ENCODE measurements at regions not wholly inside any gene's neighbourhood (a gene's known extent, or its start where the extent isn't known, plus 50 kb on each side); places are given as distances from the start of the nearest gene placed in this dataset.

DNA sequence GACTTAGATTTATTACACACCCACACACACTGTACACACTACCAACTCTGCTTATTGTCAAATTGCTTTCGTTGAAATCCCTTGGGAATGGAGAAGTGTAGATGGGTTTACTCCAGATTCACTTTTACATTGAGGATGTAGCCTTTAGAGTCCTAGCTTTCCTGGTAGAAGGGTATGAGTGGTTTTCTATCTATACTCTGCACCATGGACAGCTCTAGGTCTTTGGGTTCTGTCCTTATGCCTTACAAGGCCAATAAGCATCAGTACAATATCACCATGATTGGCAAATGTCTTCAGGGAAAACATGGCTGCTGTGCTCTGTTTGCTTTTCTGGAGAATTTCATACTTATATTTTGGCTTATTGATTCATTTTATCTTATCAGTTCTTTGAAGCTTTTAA is 1063.9 kb downstream of the SLC6A15 start:
- Histone ChIP-seq H3K27me3 (ENCODE audit: insufficient read depth, low read depth, severe bottlenecking) (no peaks in the 10 kb centered on the region), H3K27ac (no peak overlapping the region), H3K4me3 (ENCODE audit: low read depth, low read length) (no peak overlapping the region), H3K36me3 (no peaks in the 10 kb centered on the region), H3K9me3 (ENCODE audit: severe bottlenecking) (no peaks in the 10 kb centered on the region)
- no peak for DNase-seq
- TF ChIP-seq, protein P1, sequence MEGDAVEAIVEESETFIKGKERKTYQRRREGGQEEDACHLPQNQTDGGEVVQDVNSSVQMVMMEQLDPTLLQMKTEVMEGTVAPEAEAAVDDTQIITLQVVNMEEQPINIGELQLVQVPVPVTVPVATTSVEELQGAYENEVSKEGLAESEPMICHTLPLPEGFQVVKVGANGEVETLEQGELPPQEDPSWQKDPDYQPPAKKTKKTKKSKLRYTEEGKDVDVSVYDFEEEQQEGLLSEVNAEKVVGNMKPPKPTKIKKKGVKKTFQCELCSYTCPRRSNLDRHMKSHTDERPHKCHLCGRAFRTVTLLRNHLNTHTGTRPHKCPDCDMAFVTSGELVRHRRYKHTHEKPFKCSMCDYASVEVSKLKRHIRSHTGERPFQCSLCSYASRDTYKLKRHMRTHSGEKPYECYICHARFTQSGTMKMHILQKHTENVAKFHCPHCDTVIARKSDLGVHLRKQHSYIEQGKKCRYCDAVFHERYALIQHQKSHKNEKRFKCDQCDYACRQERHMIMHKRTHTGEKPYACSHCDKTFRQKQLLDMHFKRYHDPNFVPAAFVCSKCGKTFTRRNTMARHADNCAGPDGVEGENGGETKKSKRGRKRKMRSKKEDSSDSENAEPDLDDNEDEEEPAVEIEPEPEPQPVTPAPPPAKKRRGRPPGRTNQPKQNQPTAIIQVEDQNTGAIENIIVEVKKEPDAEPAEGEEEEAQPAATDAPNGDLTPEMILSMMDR (IDR thresholded peaks at IDR 0.05; ENCODE audit: low read depth, low read length) = no peak

DNA sequence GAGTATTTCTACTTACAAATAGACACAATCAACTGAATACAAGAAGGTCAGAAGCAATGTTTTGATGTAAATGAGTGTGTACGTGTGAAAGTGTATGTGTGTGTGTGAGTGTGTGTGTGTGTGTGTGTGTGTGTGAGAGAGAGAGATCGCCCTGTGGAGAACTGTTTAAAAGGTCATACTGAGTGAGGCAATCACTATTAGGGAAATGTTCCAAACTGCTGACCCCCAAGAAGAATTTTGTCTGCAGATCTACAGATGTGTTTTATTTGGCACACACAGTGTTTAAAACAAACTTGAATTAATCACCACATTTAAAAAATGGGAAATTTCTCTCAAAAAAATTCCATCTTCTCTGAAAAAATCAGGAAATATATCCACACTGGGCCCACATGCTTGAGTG is 1069.1 kb downstream of the SLC6A15 start:
- no peaks in the 10 kb centered on the region for H3K27me3 ChIP-seq (ENCODE audit: insufficient read depth, low read depth, severe bottlenecking)
- H3K36me3 ChIP-seq = no peaks in the 10 kb centered on the region
- TF ChIP-seq, protein P1 (IDR thresholded peaks at IDR 0.05; ENCODE audit: low read depth, low read length) = no peak
- no peaks in the 10 kb centered on the region for H3K9me3 ChIP-seq (ENCODE audit: severe bottlenecking)
- H3K27ac ChIP-seq = no peak overlapping the region
- DNase-seq = no peak
- no peak overlapping the region for H3K4me3 ChIP-seq (ENCODE audit: low read depth, low read length)

DNA sequence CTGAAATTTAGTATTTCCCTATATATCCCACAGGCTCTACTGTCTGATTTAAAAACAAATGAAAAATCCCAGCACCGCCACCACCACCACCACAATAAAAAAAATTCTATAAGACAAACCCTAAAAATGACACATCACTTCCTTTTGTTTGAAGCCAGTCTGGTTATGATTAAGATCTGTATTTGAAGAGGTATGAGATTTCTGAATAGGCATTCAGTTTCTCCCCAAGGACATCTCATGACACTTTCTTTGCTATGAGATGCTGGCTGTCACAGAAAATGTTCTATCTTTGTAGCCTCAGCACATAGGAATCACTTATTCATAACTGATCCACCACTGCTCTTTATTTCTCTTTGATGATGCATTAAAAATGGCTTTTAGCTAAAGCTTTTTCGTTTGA is 1071.0 kb downstream of the SLC6A15 start:
- no peaks in the 10 kb centered on the region for H3K9me3 ChIP-seq (ENCODE audit: severe bottlenecking)
- no peak overlapping the region for H3K4me3 ChIP-seq (ENCODE audit: low read depth, low read length)
- TF ChIP-seq, protein P1 (IDR thresholded peaks at IDR 0.05; ENCODE audit: low read depth, low read length) = no peak
- no peaks in the 10 kb centered on the region for H3K27me3 ChIP-seq (ENCODE audit: insufficient read depth, low read depth, severe bottlenecking)
- no peak overlapping the region for H3K27ac ChIP-seq
- no peak for DNase-seq
- no peaks in the 10 kb centered on the region for H3K36me3 ChIP-seq

DNA sequence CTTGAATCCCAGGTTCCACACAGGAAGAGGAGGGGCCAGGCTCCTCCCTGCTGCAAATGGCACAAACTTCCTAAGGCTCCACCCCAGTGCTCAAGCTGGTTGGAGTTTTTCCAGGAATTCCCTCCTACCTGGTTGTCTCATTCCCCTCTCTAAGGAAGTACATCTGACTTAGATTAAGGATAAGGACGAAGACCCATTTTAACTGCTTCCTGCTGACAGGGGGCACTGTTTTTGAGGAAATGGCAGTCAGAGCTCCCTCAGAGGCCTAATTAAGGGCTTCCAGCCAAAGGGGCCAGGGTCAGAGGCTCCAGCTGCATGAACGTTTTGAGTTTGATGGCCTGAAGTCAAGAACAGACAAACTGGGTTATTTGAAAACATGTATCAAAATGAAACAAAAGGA is 1084.7 kb downstream of the SLC6A15 start:
- H3K4me3 ChIP-seq (ENCODE audit: low read depth, low read length) = no peak overlapping the region

DNA sequence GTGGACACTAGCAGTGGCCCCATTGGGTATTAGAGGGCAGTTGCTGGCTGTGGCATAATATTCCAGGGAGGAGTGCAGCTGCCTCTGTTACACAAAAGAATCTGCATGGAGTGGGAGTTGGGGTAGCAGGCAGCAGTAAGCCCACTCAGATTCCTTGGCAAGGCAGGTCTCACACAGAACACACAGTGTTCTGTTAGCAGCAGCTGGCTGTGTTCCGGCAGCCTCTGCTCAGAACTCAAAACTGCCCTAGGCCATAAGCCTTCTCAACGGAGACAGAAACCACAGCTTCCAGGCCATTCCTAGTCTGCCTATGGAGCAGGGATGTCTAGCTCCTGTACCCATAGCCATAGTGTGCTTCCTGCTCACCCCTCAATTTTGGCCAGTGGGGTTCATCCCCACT is 1085.4 kb downstream of the SLC6A15 start:
- Histone ChIP-seq H3K36me3 (no peaks in the 10 kb centered on the region), H3K27ac (no peak overlapping the region), H3K9me3 (ENCODE audit: severe bottlenecking) (no peaks in the 10 kb centered on the region), H3K4me3 (ENCODE audit: low read depth, low read length) (no peak overlapping the region), H3K27me3 (ENCODE audit: insufficient read depth, low read depth, severe bottlenecking) (no peaks in the 10 kb centered on the region)
- no peak for DNase-seq
- TF ChIP-seq, protein P1 (IDR thresholded peaks at IDR 0.05; ENCODE audit: low read depth, low read length) = no peak

More for the DNA sequence above, 1084.7 kb downstream of the SLC6A15 start:
- H3K36me3 ChIP-seq = no peaks in the 10 kb centered on the region
- H3K27ac ChIP-seq = no peak overlapping the region
- TF ChIP-seq, protein P1 (IDR thresholded peaks at IDR 0.05; ENCODE audit: low read depth, low read length) = peak; percentile 41; the same call in 1 of the 2 replicates
- DNase-seq = peak; percentile 39
- H3K9me3 ChIP-seq (ENCODE audit: severe bottlenecking) = no peaks in the 10 kb centered on the region
- no peaks in the 10 kb centered on the region for H3K27me3 ChIP-seq (ENCODE audit: insufficient read depth, low read depth, severe bottlenecking)

DNA sequence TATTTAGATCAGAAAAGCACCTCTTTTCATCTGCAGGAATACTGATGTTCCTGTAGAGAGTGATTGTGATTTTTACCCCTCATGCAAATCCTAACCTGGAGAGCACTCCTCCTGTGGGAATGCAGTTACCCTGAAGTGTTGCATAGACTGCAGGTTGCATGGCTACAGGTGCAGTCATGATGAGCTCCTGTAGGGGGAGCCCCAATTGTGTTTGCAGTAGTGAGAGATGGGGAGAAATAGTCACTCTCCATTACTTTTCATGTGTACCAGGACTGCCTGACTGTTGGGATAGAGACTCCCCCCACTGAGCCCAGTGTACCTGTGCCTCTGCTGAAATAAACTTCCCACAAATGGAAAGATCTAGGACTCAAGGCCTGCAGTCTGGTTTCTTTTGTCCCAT is 1086.5 kb downstream of the SLC6A15 start:
- TF ChIP-seq, protein P1 (IDR thresholded peaks at IDR 0.05; ENCODE audit: low read depth, low read length) = peak; percentile 91
- Histone ChIP-seq H3K36me3 (no peaks in the 10 kb centered on the region), H3K9me3 (ENCODE audit: severe bottlenecking) (no peaks in the 10 kb centered on the region), H3K27me3 (ENCODE audit: insufficient read depth, low read depth, severe bottlenecking) (no peaks in the 10 kb centered on the region), H3K4me3 (ENCODE audit: low read depth, low read length) (no peak overlapping the region), H3K27ac (no peak overlapping the region)
- DNase-seq = peak; percentile 72

All from WERI-Rb-1 (cell line).